PC-3 (cell line): ENCODE measurements at regions not wholly inside any gene's neighbourhood (a gene's known extent, or its start where the extent isn't known, plus 50 kb on each side); places are given as distances from the start of the nearest gene placed in this dataset.

Experiments
- ATAC-seq: fragments of 200-7000 bp; cut with Tn5 transposase; 2 replicates; pipeline ENCODE4 v1.9.1; 2020; ENCODE audit warnings: mild to moderate bottlenecking, moderate library complexity
- BruUV-seq: library from RNA; stranded (reverse); fragments of 400-500 nt; replicated peaks from 2 replicates; lab custom pipeline; 2021; lab: Mats Ljungman, UMichigan
- CTCF ChIA-PET: fragments of 300-600 bp; sonication (Branson Sonifier 250); formaldehyde crosslinking; loops from one replicate; lab custom pipeline; 2022; ENCODE audit warnings: antibody characterized with exemption; lab: Charles Lee
- POLR2A ChIA-PET: fragments of 300-600 bp; sonication (Branson Sonifier 250); formaldehyde crosslinking; loops from one replicate; lab custom pipeline; 2022; ENCODE audit warnings: antibody characterized with exemption; ENCODE audit not compliant: unreplicated experiment; lab: Charles Lee
- DNase-seq: peaks from one replicate; pipeline ENCODE4 v3.0.0-alpha.2; 2015
- H2AFZ ChIP-seq: fragments of 300-600 bp; sonication (generic); 2 replicates; pipeline ENCODE4 v1.6.0; 2016; ENCODE audit warnings: antibody characterized with exemption, low read length
- H3F3A ChIP-seq: fragments of 300-600 bp; sonication (generic); one replicate; pipeline ENCODE4 v1.6.0; 2017; ENCODE audit warnings: antibody characterized with exemption, low read length, control low read depth, mild to moderate bottlenecking; ENCODE audit not compliant: unreplicated experiment
- H3K27ac ChIP-seq: fragments of 300-600 bp; sonication (generic); 2 replicates; pipeline ENCODE4 v1.5.1; 2016; ENCODE audit warnings: mild to moderate bottlenecking, low read length
- H3K27me3 ChIP-seq: fragments of 300-600 bp; sonication (generic); 2 replicates; pipeline ENCODE4 v1.6.1; 2016; ENCODE audit warnings: low read length, mixed read lengths
- H3K36me3 ChIP-seq: fragments of 300-600 bp; sonication (generic); 2 replicates; pipeline ENCODE4 v1.6.1; 2016; ENCODE audit warnings: low read depth, mixed run types, low read length, mixed read lengths
- H3K4me1 ChIP-seq: fragments of 300-600 bp; sonication (generic); 2 replicates; pipeline ENCODE4 v1.5.1; 2016; ENCODE audit warnings: low read length; ENCODE audit not compliant: insufficient read depth
- H3K4me2 ChIP-seq: fragments of 300-600 bp; sonication (generic); 2 replicates; pipeline ENCODE4 v1.6.0; 2016; ENCODE audit warnings: low read length
- H3K4me3 ChIP-seq: fragments of 300-600 bp; sonication (generic); 2 replicates; pipeline ENCODE4 v1.5.1; 2016; ENCODE audit warnings: mild to moderate bottlenecking, low read length, mixed read lengths
- H3K79me2 ChIP-seq: fragments of 300-600 bp; sonication (generic); 2 replicates; pipeline ENCODE4 v1.6.1; 2017; ENCODE audit warnings: low read length, mixed read lengths
- H3K9ac ChIP-seq: fragments of 300-600 bp; sonication (generic); 2 replicates; pipeline ENCODE4 v1.6.0; 2016; ENCODE audit warnings: mild to moderate bottlenecking, low read length
- H3K9me2 ChIP-seq: fragments of 300-600 bp; sonication (generic); replicated peaks from 2 replicates; pipeline ENCODE4 v1.6.1; 2016; ENCODE audit warnings: mixed run types, low read length, mixed read lengths
- H3K9me3 ChIP-seq: fragments of 300-600 bp; sonication (generic); 2 replicates; pipeline ENCODE4 v1.6.1; 2016; ENCODE audit warnings: low read length, mixed read lengths
- H4K20me1 ChIP-seq: fragments of 300-600 bp; sonication (generic); 2 replicates; pipeline ENCODE4 v1.6.1; 2016; ENCODE audit warnings: low read length, mixed read lengths
- CTCF ChIP-seq: fragments of 300-600 bp; sonication (generic); conservative IDR thresholded peaks from 2 replicates; pipeline ENCODE4 v1.5.1; 2017; ENCODE audit warnings: antibody characterized with exemption, low read depth, mild to moderate bottlenecking, low read length
- EZH2 ChIP-seq: fragments of 300-600 bp; sonication (generic); IDR thresholded peaks from one replicate; pipeline ENCODE4 v1.6.1; 2017; ENCODE audit warnings: antibody characterized with exemption, mild to moderate bottlenecking, low read length; ENCODE audit not compliant: unreplicated experiment
- EZH2phosphoT487 ChIP-seq: fragments of 300-600 bp; sonication (generic); IDR thresholded peaks from 2 replicates; pipeline ENCODE4 v1.6.1; 2018; ENCODE audit warnings: mild to moderate bottlenecking, antibody characterized with exemption, low read length, borderline replicate concordance
- intact Hi-C: fragments of 100-400 bp; cut with micrococcal nuclease; formaldehyde crosslinking; loops from 2 replicates; pipeline ENCODE4 v1.9.0; 2023

DNA sequence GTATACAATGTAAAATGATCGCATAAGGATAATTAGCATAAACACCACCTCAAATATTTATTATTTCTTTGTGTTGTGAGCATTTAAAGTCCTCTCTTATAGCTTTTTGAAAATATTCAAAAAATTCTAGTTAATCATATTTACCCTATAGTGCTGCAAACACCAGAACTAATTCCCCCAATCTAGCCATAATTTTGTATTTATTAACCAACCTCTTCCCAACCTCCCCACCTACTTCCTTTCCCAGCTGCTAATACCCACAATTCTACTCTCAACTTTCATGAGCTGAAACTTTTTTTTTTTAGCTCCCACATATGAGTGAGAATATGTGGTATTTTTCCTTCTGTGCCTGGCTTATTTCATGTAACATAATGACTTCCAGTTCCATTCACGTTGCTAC lies 317.8 kb upstream of the ATP10B start:
- H2AFZ ChIP-seq: no peak overlapping the region
- no peaks in the 10 kb centered on the region for H4K20me1 ChIP-seq
- no peaks in the 10 kb centered on the region for H3F3A ChIP-seq
- peaks cover 13% of the 10 kb centered on the region; the same call in 1 of the 2 replicates for H3K9me3 ChIP-seq
- H3K4me3 ChIP-seq: no peak overlapping the region
- BruUV-seq: no TSS peak
- ChIA-PET CTCF (no interaction called here), POLR2A (no interaction called here)
- H3K36me3 ChIP-seq: no peaks in the 10 kb centered on the region
- H3K4me1 ChIP-seq: no peaks in the 10 kb centered on the region
- TF ChIP-seq EZH2 (no peak), CTCF (no peak), EZH2phosphoT487 (no peak)
- ATAC-seq (no peak), DNase-seq (no peak)
- H3K27me3 ChIP-seq: no peaks in the 10 kb centered on the region
- H3K4me2 ChIP-seq: no peak overlapping the region
- no peak overlapping the region for H3K27ac ChIP-seq
- no peak overlapping the region for H3K9ac ChIP-seq
- intact Hi-C loops: no loop called here
- H3K9me2 ChIP-seq: no peaks in the 10 kb centered on the region
- no peaks in the 10 kb centered on the region for H3K79me2 ChIP-seq

DNA sequence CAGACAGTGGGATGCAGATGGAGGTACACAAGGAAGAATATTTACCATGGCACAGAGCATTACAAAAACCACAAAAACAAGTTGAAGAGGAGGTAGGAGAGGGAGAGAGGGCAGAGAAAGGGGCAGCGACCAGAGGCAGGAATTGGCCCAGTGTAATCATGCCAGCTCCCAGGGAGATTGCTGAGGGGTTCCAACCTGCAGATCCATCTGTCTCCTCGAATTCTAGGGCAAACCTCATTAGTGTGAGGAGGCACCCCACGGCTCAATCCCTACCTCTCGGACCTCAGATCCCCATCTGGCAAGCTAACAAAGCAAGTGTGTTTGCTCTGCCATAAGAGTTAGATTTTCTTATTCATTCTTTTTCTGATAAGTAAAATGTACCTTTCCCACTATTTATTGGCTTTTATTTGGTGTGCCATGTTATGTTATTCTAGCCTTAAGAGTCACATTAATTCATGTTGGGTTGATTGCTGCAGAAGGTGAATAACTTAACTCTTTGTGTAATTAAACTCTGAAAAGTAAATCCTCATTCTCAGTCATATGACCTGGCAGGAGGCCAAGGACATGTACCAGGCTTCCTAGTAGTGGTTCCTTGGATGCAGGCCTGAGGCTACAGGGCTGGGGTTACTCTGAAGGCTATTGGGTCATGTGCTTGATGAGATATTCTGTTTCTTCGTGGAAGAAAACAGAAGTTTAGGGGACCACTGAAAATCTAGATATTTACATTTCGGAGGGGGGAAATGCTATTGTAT lies 315.2 kb upstream of the ATP10B start:
- ChIA-PET CTCF (no interaction called here), POLR2A (no interaction called here)
- no peak for DNase-seq
- no peak for ATAC-seq
- H3K9me3 ChIP-seq: peaks cover 9% of the 10 kb centered on the region; the same call in 1 of the 2 replicates
- no peaks in the 10 kb centered on the region for H3F3A ChIP-seq
- H3K4me1 ChIP-seq: no peaks in the 10 kb centered on the region
- no peaks in the 10 kb centered on the region for H3K9me2 ChIP-seq
- H3K27me3 ChIP-seq: no peaks in the 10 kb centered on the region
- BruUV-seq: no TSS peak
- H4K20me1 ChIP-seq: no peaks in the 10 kb centered on the region
- H3K27ac ChIP-seq: no peak overlapping the region
- H3K4me2 ChIP-seq: no peak overlapping the region
- H2AFZ ChIP-seq: no peak overlapping the region
- intact Hi-C loops: no loop called here
- TF ChIP-seq EZH2phosphoT487: no peak
- no peak for TF ChIP-seq EZH2
- no peak for TF ChIP-seq CTCF
- H3K4me3 ChIP-seq: no peak overlapping the region
- no peaks in the 10 kb centered on the region for H3K79me2 ChIP-seq
- H3K9ac ChIP-seq: no peak overlapping the region
- no peaks in the 10 kb centered on the region for H3K36me3 ChIP-seq

GRCh38 chr5:161165998-161166660 lies 314.1 kb upstream of the ATP10B start:
- Histone ChIP-seq H3K79me2 (no peaks in the 10 kb centered on the region), H4K20me1 (no peaks in the 10 kb centered on the region), H3K27ac (no peak overlapping the region), H3K9me2 (no peaks in the 10 kb centered on the region), H3F3A (no peaks in the 10 kb centered on the region), H3K4me1 (no peaks in the 10 kb centered on the region), H3K4me3 (no peak overlapping the region), H3K4me2 (no peak overlapping the region), H3K36me3 (no peaks in the 10 kb centered on the region), H3K9ac (no peak overlapping the region), H3K27me3 (no peaks in the 10 kb centered on the region), H3K9me3 (0 out of 2 replicates have a peak, but pooled peaks cover 5% of the 10 kb centered on the region), H2AFZ (no peak overlapping the region)
- no peak for DNase-seq
- POLR2A ChIA-PET: no interaction called here
- TF ChIP-seq EZH2: no peak
- no peak for TF ChIP-seq CTCF
- no peak for TF ChIP-seq EZH2phosphoT487
- no TSS peak for BruUV-seq
- intact Hi-C loops: no loop called here
- CTCF ChIA-PET: no interaction called here
- no peak for ATAC-seq
